ENCODE measurements at regions not wholly inside any gene's neighbourhood (a gene's known extent, or its start where the extent isn't known, plus 50 kb on each side); places are given as distances from the start of the nearest gene placed in this dataset.

DNA sequence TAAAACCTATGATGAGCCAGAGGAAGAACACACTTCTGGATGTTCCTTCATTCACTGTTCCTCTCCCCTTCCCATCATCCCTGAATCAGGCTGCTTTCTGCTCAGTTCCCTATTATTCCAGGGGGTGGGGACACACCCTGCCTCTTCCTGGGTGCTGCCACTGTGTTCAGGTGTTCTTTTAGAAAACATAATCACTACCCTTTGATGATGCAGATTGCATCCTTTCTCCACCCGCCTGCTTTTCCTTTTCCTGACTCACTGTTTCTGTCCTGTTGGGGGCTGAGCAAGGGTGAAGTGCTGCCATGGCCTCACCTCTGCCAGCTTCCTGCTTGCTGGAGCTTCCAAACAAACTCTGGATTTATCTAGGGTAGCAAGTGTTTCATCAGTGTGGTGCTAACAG, 331.9 kb upstream of the GRIA1 start:
- Histone ChIP-seq H3K79me2 (ENCODE audit: control insufficient read depth, insufficient read depth, low read length) (no peaks in the 10 kb centered on the region), H3K4me3 (ENCODE audit: control insufficient read depth in 2 of 3, extremely low read depth in 1 of 3, insufficient read depth in 2 of 3, low read depth in 1 of 3, low read length in 3 of 3) (no peak overlapping the region), H3K27ac (ENCODE audit: control insufficient read depth, insufficient read depth, low read length) (peak overlapping the region; percentile 45), H4K20me1 (ENCODE audit: control insufficient read depth, extremely low read depth, insufficient read depth, low read length) (no peaks in the 10 kb centered on the region), H3K4me1 (ENCODE audit: control insufficient read depth, extremely low read depth, insufficient read depth, low read length) (peaks cover 29% of the 10 kb centered on the region), H3K9me3 (ENCODE audit: control insufficient read depth, low read depth, low read length) (no peaks in the 10 kb centered on the region), H3K9ac (ENCODE audit: control insufficient read depth, extremely low read depth, insufficient read depth, low read length) (no peak overlapping the region), H3K9me1 (ENCODE audit: control insufficient read depth, extremely low read depth, insufficient read depth, low read length) (no peaks in the 10 kb centered on the region), H3K4me2 (ENCODE audit: control insufficient read depth, extremely low read depth, insufficient read depth, low read depth, low read length) (peak overlapping the region; percentile 61), H3K27me3 (ENCODE audit: control insufficient read depth, extremely low read depth, insufficient read depth, low read length) (no peaks in the 10 kb centered on the region), H2AFZ (ENCODE audit: control insufficient read depth, low read length) (peak overlapping the region; percentile 75), H3K36me3 (ENCODE audit: control insufficient read depth in 2 of 2, extremely low read depth in 1 of 2, insufficient read depth in 2 of 2, low read length in 2 of 2) (no peaks in the 10 kb centered on the region)
- dilution Hi-C loops (cut with MboI; ENCODE audit: extremely low pct_ligation_motif_present, low sequenced_read_pairs) = no loop called here
- peak; percentile 73 for FAIRE-seq
- DNase-seq (ENCODE audit: low read depth, low spot score) = no peak
- TF ChIP-seq CTCF (optimal IDR thresholded peaks at IDR 0.05 in 1 of 3, IDR thresholded peaks at IDR 0.05 in 1 of 3, conservative IDR thresholded peaks at IDR 0.05 in 1 of 3; ENCODE audit: extremely low read depth in 1 of 3, insufficient read depth in 2 of 3, low read length in 3 of 3) = peak in 2 of 3 experiments; percentile 22 to 41
- no peak for TF ChIP-seq EZH2 (IDR thresholded peaks at IDR 0.05; ENCODE audit: low read length)

DNA sequence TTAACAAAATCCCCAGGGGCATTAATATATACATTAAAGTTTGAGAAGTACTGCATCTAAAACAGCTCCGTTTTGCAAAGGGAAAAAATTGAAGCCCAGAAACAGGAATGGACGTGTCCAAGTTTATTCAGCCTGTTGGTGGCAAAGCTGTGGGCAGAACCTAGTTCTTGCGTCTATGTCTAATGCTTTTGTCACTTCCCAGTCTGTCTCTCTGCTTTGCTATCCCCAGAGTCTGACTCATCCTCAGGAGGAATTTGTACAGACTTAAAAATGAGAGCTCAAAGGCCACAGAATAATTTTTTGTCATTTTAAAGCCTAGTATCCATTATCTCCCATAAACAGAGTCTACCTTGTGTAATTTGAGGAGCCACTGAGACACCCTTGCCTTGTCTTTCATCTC, 330.9 kb upstream of the GRIA1 start:
- H3K36me3 ChIP-seq (ENCODE audit: control insufficient read depth in 2 of 2, extremely low read depth in 1 of 2, insufficient read depth in 2 of 2, low read length in 2 of 2) = no peaks in the 10 kb centered on the region
- no peak for TF ChIP-seq EZH2 (IDR thresholded peaks at IDR 0.05; ENCODE audit: low read length)
- peak overlapping the region; percentile 45 for H3K27ac ChIP-seq (ENCODE audit: control insufficient read depth, insufficient read depth, low read length)
- peak overlapping the region in 2 of 3 experiments; percentile 22 to 37 for H3K4me3 ChIP-seq (ENCODE audit: control insufficient read depth in 2 of 3, extremely low read depth in 1 of 3, insufficient read depth in 2 of 3, low read depth in 1 of 3, low read length in 3 of 3)
- H3K9me3 ChIP-seq (ENCODE audit: control insufficient read depth, low read depth, low read length) = no peaks in the 10 kb centered on the region
- H3K27me3 ChIP-seq (ENCODE audit: control insufficient read depth, extremely low read depth, insufficient read depth, low read length) = no peaks in the 10 kb centered on the region
- no peak overlapping the region for H3K9ac ChIP-seq (ENCODE audit: control insufficient read depth, extremely low read depth, insufficient read depth, low read length)
- dilution Hi-C loops (cut with MboI; ENCODE audit: extremely low pct_ligation_motif_present, low sequenced_read_pairs) = no loop called here
- H4K20me1 ChIP-seq (ENCODE audit: control insufficient read depth, extremely low read depth, insufficient read depth, low read length) = no peaks in the 10 kb centered on the region
- peak overlapping the region; percentile 61 for H3K4me2 ChIP-seq (ENCODE audit: control insufficient read depth, extremely low read depth, insufficient read depth, low read depth, low read length)
- H3K79me2 ChIP-seq (ENCODE audit: control insufficient read depth, insufficient read depth, low read length) = no peaks in the 10 kb centered on the region
- FAIRE-seq (peak; percentile 94), DNase-seq (ENCODE audit: low read depth, low spot score) (no peak)
- H2AFZ ChIP-seq (ENCODE audit: control insufficient read depth, low read length) = peak overlapping the region; percentile 29
- H3K4me1 ChIP-seq (ENCODE audit: control insufficient read depth, extremely low read depth, insufficient read depth, low read length) = peaks cover 29% of the 10 kb centered on the region
- no peaks in the 10 kb centered on the region for H3K9me1 ChIP-seq (ENCODE audit: control insufficient read depth, extremely low read depth, insufficient read depth, low read length)

GRCh38 chr5:153168241-153168640, 322.2 kb upstream of the GRIA1 start:
- Histone ChIP-seq H3K79me2 (ENCODE audit: control insufficient read depth, insufficient read depth, low read length) (no peaks in the 10 kb centered on the region), H3K4me3 (ENCODE audit: control insufficient read depth in 2 of 3, extremely low read depth in 1 of 3, insufficient read depth in 2 of 3, low read depth in 1 of 3, low read length in 3 of 3) (no peak overlapping the region), H3K27ac (ENCODE audit: control insufficient read depth, insufficient read depth, low read length) (no peak overlapping the region), H3K4me1 (ENCODE audit: control insufficient read depth, extremely low read depth, insufficient read depth, low read length) (no peaks in the 10 kb centered on the region), H3K27me3 (ENCODE audit: control insufficient read depth, extremely low read depth, insufficient read depth, low read length) (no peaks in the 10 kb centered on the region), H3K9me3 (ENCODE audit: control insufficient read depth, low read depth, low read length) (no peaks in the 10 kb centered on the region), H2AFZ (ENCODE audit: control insufficient read depth, low read length) (no peak overlapping the region), H4K20me1 (ENCODE audit: control insufficient read depth, extremely low read depth, insufficient read depth, low read length) (no peaks in the 10 kb centered on the region), H3K9ac (ENCODE audit: control insufficient read depth, extremely low read depth, insufficient read depth, low read length) (no peak overlapping the region), H3K9me1 (ENCODE audit: control insufficient read depth, extremely low read depth, insufficient read depth, low read length) (no peaks in the 10 kb centered on the region), H3K36me3 (ENCODE audit: control insufficient read depth in 2 of 2, extremely low read depth in 1 of 2, insufficient read depth in 2 of 2, low read length in 2 of 2) (no peaks in the 10 kb centered on the region), H3K4me2 (ENCODE audit: control insufficient read depth, extremely low read depth, insufficient read depth, low read depth, low read length) (no peak overlapping the region)
- DNase-seq (ENCODE audit: low read depth, low spot score) (no peak), FAIRE-seq (no peak)
- no peak for TF ChIP-seq EZH2 (IDR thresholded peaks at IDR 0.05; ENCODE audit: low read length)
- no peak for TF ChIP-seq CTCF (optimal IDR thresholded peaks at IDR 0.05 in 1 of 3, IDR thresholded peaks at IDR 0.05 in 1 of 3, conservative IDR thresholded peaks at IDR 0.05 in 1 of 3; ENCODE audit: extremely low read depth in 1 of 3, insufficient read depth in 2 of 3, low read length in 3 of 3)
- dilution Hi-C loops (cut with MboI; ENCODE audit: extremely low pct_ligation_motif_present, low sequenced_read_pairs) = no loop called here
